Adrenal gland (tissue), 9 donors: ENCODE measurements at regions not wholly inside any gene's neighbourhood (a gene's known extent, or its start where the extent isn't known, plus 50 kb on each side); places are given as distances from the start of the nearest gene placed in this dataset.
"Not testable (repeated sequence)": the region's sequence is repeated elsewhere in the genome, so short reads cannot be mapped to it uniquely, and the experiment has no call there.

Experiments
- DNase-seq, 7 donors: peaks; one replicate each; pipeline ENCODE4 v3.0.0-alpha.2; 2019 to 2020
- H3K27ac ChIP-seq, 5 donors: fragments of 200-600 bp; sonication (generic) in 4 of 5; 1 replicate in 3 of 5; 2 replicates in 2 of 5; pipeline versions ENCODE4 v1.5.1 to v1.8.0; 2016 to 2020; ENCODE audit warnings: mild to moderate bottlenecking in 1 of 5
- H3K27me3 ChIP-seq: fragments of 200-600 bp; 2 replicates; pipeline ENCODE4 v1.8.0; 2021
- H3K36me3 ChIP-seq, 2 donors: fragments of 200-600 bp; replicated peaks in 1 of 2; 1 replicate in 1 of 2; 2 replicates in 1 of 2; pipeline versions ENCODE4 v1.5.1 to v1.8.0; 2018 to 2022
- H3K4me1 ChIP-seq, 2 donors: fragments of 200-600 bp; replicated peaks in 1 of 2; 1 replicate in 1 of 2; 2 replicates in 1 of 2; pipeline versions ENCODE4 v1.5.1 to v1.8.0; 2018 to 2021
- H3K4me3 ChIP-seq, 4 donors: fragments of 200-600 bp; sonication (generic) in 3 of 4; one replicate each; pipeline ENCODE4 v1.5.1; 2016 to 2018
- H3K9me3 ChIP-seq, 3 donors: fragments of 200-600 bp; sonication (generic) in 1 of 3; replicated peaks in 1 of 3; 1 replicate in 2 of 3; 2 replicates in 1 of 3; pipeline versions ENCODE4 v1.5.1 to v1.8.0; 2016 to 2021
- POLR2A ChIP-seq, 2 donors: fragments of 450-650 bp; IDR thresholded peaks; one replicate each; pipeline ENCODE4 v1.6.1; 2017; ENCODE audit warnings: antibody characterized with exemption in 2 of 2, mild to moderate bottlenecking in 2 of 2, moderate library complexity in 1 of 2
- WGBS, 4 donors: extraction: QIAGEN DNeasy Blood & Tissue Kit in 2 of 4; methylation state at CpG; one replicate each; pipeline versions ENCODE4 v1.1.5 to v1.1.7; 2013 to 2017; 5-methylcytosine and 5-hydroxymethylcytosine counted together
- intact Hi-C, 2 donors: fragments of 100-400 bp; cut with DNase I; formaldehyde crosslinking; loops; one replicate each; pipeline versions ENCODE4 v1.14.1 to v1.15.0; 2022 to 2023
- TF ChIP-seq, protein P1 (sequence below), 6 experiments: fragments of 450-650 bp in 4 of 6; fragments of 200-600 bp in 2 of 6; sonication (generic) in 1 of 6; IDR thresholded peaks; 1 replicate in 5 of 6; 2 replicates in 1 of 6; pipeline versions ENCODE4 v1.5.1 to v1.8.0; 2016 to 2021; ENCODE audit warnings: antibody characterized with exemption in 6 of 6, mild to moderate bottlenecking in 2 of 6, moderate library complexity in 1 of 6
- donor health status: healthy with polysubstance abuse.
- donor health status: Bipolar disorder and iron deficiency.
- donor health status: DM: yes; HTN: yes; CAD: no.
- donor health status: DM: no; HTN: no; CAD: no.
- donor health status: DM: no; HTN: no; CAD: no.

DNA sequence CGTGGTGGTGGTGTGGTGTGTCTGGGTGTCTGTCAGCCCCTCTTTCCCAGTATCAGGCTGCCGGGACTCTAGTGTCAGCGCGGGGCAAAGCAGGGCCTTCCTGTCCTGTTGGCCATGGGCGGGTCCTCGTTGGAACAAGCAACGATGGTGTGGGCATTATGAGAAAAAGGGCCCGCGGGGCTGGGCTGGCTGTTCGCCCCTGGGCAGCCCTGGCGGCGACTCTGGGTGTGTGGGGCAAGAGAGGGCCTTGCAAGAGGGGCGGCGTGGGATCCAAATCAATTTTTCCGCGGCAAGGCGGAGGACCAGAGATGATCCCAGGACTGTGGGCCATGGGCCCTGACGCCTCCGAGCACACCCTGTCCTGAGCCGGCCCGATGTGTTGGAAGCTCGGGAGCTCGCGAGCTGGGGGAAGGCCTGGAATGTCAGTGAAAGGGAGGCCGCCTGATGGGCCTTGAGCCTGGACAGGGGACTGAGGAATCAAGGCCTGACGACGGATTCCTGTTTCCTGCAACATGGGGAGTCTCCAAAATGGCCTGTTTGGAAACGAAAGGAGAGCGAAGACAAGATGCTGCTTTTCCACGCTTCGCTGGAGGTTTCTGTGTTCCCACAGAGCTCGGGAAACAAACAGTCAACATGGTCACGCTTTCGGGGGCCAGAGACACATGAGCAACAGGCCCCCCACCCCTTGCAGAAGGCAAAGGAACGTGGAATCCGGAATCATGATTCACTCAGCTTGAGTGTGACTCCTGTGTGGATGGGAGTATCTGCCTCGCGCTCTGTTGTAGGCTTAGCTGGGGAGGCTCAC is 364.7 kb upstream of the DEFB115 start:
- intact Hi-C loops, result no loop called here
- TF ChIP-seq, protein P1, sequence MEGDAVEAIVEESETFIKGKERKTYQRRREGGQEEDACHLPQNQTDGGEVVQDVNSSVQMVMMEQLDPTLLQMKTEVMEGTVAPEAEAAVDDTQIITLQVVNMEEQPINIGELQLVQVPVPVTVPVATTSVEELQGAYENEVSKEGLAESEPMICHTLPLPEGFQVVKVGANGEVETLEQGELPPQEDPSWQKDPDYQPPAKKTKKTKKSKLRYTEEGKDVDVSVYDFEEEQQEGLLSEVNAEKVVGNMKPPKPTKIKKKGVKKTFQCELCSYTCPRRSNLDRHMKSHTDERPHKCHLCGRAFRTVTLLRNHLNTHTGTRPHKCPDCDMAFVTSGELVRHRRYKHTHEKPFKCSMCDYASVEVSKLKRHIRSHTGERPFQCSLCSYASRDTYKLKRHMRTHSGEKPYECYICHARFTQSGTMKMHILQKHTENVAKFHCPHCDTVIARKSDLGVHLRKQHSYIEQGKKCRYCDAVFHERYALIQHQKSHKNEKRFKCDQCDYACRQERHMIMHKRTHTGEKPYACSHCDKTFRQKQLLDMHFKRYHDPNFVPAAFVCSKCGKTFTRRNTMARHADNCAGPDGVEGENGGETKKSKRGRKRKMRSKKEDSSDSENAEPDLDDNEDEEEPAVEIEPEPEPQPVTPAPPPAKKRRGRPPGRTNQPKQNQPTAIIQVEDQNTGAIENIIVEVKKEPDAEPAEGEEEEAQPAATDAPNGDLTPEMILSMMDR (IDR thresholded peaks at IDR 0.05), result no peak
- no peak for TF ChIP-seq POLR2A (IDR thresholded peaks at IDR 0.05)
- Histone ChIP-seq H3K4me3 (no peak overlapping the region), H3K36me3 (no peaks in the 10 kb centered on the region), H3K27ac (no peak overlapping the region), H3K9me3 (no peaks in the 10 kb centered on the region), H3K27me3 (no peaks in the 10 kb centered on the region), H3K4me1 (no peaks in the 10 kb centered on the region)
- no peak for DNase-seq
- WGBS, 4 donors, result 9 to 81% (median 58%) methylated on average over 13 to 38 of the region's 38 CpGs

DNA sequence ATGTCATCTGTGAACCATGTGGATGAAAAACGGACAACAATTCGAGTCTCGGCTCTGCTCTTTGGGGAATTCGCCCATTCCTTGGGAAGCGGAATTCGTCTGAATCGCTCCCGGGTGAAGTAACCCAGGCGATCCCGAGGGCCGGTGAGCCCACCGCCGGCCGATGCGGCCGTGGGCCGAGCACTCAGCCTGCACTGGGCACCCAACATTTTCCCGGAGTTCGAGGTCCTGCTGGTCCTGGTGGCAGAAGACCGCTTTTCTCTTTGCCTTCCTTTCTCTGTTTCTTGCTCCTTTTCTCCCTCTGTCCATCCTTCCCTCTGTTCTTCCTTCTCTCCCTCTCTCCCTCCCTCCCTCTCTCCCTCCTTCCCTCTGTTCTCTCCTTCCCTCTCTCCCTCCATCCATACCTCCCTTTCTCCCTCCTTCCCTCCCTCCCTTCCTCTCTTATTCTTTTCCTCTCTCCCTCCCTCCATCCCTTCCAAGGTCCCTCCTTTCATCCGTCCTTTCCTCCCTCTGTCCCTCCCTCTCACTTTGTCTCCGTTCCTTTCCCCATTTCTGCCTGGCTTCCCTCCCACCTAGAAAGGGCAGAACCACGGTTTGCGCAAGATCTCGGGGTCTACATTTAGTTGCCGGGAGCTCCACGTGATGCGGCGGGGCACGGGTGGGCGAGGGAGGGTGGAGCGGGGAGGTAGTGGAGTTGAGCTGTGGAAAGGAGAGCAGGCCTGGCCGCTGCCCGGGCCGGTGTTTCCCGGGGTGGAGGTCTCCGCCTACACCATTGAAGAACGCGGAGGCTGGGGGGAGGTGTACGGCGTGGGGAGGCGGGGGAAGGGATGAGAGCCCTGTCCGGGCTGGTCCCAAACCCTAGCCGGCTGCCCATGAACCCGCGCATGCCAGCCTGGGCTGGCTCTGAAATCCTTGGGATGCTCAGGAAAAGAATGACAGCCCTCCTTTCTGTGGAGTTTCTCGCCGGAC is 363.8 kb upstream of the DEFB115 start:
- H3K4me3 ChIP-seq, H3K9me3 ChIP-seq, intact Hi-C loops, H3K27me3 ChIP-seq, H3K36me3 ChIP-seq, DNase-seq, H3K27ac ChIP-seq, H3K4me1 ChIP-seq: not testable (repeated sequence)
- 8 to 74% (median 47%) methylated on average over 25 to 48 of the region's 48 CpGs for WGBS, 4 donors

DNA sequence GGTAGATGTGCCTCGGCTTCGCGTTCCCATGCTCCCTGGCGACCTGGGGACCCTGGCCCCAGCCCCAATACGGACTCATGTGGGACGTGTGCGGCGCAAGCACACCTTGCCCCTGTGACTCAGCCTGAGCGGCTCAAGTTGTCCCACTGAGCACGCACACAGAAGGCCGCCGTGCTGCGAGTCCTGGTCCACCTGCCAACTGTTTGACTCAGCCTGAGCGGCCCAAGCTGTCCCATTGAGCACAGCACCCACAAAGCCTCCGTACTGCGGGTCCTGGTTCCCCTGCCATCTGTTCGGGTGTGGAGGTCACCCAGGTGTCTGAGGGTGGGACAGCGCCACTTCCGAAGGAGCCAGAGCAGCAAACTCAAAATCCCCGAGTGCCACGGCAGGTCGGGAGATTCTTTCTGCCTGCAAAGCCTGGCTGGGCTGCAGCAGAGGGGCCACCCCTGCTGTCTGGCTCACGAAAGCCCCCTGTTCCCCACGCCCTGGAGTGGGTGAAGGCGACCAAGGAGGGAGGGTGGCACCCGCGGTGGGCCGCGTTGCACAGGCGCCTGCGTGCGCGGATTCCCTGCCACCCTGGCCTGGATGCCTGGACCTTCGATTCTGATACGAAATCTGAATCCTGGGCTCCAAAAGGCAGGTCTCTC is 362.6 kb upstream of the DEFB115 start:
- not testable (repeated sequence) for DNase-seq
- 40 to 94% (median 54%) methylated on average over 12 to 35 of the region's 35 CpGs; no CpG with 5 or more reads in 1 of the 4 donors for WGBS, 4 donors

DNA sequence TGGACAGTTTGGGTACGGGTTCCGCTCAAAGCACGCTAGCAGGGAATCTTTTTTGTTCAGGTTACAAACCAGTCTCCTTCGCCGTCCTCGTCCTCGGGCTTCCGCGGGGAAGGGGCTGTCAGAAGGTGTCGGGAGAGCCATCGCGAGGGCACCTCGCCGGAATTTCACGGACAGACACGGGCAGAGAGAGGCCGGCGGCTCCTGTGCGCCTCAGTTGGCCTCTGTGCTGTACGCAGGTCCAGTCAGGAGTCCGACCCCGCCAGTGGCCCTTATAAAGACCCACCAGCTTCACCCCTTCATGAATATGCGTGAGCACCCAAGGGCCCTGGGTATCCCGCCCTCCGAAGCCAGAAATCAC is 362.1 kb upstream of the DEFB115 start:
- DNase-seq, H3K4me3 ChIP-seq, H3K9me3 ChIP-seq, H3K27me3 ChIP-seq, H3K27ac ChIP-seq, H3K36me3 ChIP-seq, H3K4me1 ChIP-seq, intact Hi-C loops: not testable (repeated sequence)
- 20 to 81% (median 54%) methylated on average over 6 to 25 of the region's 25 CpGs for WGBS, 4 donors

More for the DNA sequence above, 362.6 kb upstream of the DEFB115 start:
- H3K27me3 ChIP-seq, H3K27ac ChIP-seq, H3K9me3 ChIP-seq, H3K36me3 ChIP-seq, H3K4me1 ChIP-seq, H3K4me3 ChIP-seq, intact Hi-C loops: not testable (repeated sequence)

DNA sequence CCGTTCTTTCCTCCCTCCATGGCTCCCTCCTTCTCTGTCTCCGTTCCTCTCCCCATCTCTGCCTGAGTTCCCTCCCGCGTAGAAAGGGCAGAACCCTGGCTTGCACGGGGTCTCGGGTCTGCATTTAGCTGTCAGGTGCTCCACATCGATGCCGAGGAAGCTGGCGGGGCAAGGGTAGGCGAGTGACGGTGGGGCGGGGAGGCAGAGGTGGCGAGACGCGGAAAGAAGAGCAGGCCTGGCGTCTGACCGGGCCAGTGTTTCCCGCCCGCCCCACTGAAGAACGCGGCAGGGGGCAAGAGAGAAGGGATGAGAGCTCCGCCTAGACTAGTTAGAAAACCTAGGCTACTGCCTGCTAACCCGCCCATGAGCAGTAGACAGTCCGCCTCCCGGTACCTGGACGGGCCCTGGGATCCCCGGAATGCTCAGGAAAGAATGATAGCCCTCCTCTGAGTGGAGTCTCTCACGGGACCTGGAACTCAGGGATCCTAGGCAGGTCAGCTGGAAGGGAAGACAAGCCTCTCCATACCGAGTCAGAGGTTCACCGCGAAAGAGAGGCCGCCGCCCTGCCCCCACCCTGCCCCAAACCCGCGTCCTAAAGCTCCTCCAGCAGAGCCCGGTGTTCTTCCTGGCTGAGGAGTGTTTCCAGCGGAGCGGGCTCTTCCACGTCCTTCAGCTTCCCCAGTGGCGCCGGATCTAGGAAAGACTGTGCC is 357.9 kb upstream of the DEFB115 start:
- H3K4me3 ChIP-seq, H3K4me1 ChIP-seq, H3K9me3 ChIP-seq, H3K27ac ChIP-seq, DNase-seq, H3K36me3 ChIP-seq, H3K27me3 ChIP-seq, intact Hi-C loops: not testable (repeated sequence)
- WGBS, 4 donors, result 3 to 74% (median 37%) methylated on average over 22 to 41 of the region's 41 CpGs

DNA sequence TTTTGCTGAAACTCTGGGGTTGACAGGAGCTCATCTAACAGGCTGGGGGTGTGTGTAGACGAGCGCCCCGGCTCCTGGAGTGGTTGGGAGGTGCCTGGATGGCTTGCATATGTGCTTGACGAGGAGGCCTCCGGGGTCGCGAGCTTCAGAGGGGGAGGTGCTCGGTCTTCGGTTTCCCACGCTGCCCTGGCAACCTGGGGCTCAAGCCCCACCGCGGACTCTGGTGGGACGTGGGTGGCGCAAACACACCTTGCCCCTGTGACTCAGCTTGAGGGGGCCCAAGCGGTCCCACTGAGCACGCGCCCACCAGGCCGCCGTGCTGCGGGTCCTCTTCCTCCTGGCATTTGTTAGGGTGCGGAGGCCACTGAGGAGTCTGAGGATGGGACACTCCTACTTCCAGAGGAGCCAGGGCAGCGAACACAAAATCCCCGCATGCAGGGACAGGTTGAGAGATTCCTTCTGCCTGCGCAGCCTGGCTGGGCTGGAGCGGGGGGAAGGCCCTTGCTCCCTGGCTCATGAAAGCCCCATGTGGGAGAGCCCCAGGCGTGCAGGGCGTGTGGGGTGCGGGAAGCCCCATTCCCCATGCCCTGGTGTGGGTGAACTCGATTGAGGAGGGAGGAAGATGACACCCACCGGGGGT is 357.3 kb upstream of the DEFB115 start:
- intact Hi-C loops, H3K4me3 ChIP-seq, H3K27ac ChIP-seq, H3K36me3 ChIP-seq, H3K27me3 ChIP-seq, H3K4me1 ChIP-seq, H3K9me3 ChIP-seq, DNase-seq: not testable (repeated sequence)
- WGBS, 4 donors, result 27 to 83% (median 58%) methylated on average over 24 to 30 of the region's 30 CpGs

DNA sequence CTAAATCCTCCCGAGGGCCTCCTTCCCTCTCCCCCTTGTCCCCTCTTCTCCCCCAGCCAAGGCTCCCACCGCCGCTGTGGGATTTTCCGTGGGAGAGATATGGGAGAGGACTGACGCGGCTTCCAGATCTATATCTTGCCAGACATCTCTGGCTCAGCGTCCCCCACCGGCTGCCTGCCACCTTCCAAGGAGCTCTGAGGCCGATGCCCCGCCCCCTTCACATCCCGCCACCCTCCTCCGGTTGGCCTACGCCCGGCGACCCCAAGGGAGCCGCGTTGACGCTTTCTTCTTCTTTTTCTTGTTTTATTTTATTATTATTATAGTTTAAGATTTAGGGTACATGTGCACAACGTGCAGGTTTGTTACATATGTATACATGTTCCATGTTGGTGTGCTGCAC is 352.2 kb upstream of the DEFB115 start:
- DNase-seq, H3K36me3 ChIP-seq, H3K27ac ChIP-seq, H3K4me1 ChIP-seq, H3K9me3 ChIP-seq, H3K27me3 ChIP-seq, H3K4me3 ChIP-seq, intact Hi-C loops: not testable (repeated sequence)
- 89 to 91% (median 90%) methylated on average over 15 to 19 of the region's 19 CpGs for WGBS, 4 donors
